HEK293 (cell line): ENCODE measurements at regions not wholly inside any gene's neighbourhood (a gene's known extent, or its start where the extent isn't known, plus 50 kb on each side); places are given as distances from the start of the nearest gene placed in this dataset.

Experiments used
- SETDB1 ChIP-seq: IDR thresholded peaks from one replicate; pipeline ENCODE4 v1.6.1; 2017; ENCODE audit warnings: mild to moderate bottlenecking, low read length, moderate library complexity, mixed read lengths; ENCODE audit not compliant: insufficient read length
- ZBTB1 ChIP-seq: fragments of 450-650 bp; formaldehyde crosslinking; IDR thresholded peaks from 2 replicates; pipeline ENCODE4 v1.5.1; 2016; ENCODE audit warnings: missing biosample characterization, missing genetic modification characterization
- ZBTB7A ChIP-seq: fragments of 450-650 bp; formaldehyde crosslinking; IDR thresholded peaks from 2 replicates; pipeline ENCODE4 v1.5.1; 2016; ENCODE audit warnings: low read depth, missing biosample characterization, missing genetic modification characterization
- ZNF133 ChIP-seq: fragments of 450-650 bp; formaldehyde crosslinking; IDR thresholded peaks from 2 replicates; pipeline ENCODE4 v1.5.1; 2016; ENCODE audit warnings: missing biosample characterization, missing genetic modification characterization
- ZNF138 ChIP-seq: fragments of 450-650 bp; formaldehyde crosslinking; IDR thresholded peaks from 2 replicates; pipeline ENCODE4 v1.5.1; 2016; ENCODE audit warnings: missing biosample characterization, missing genetic modification characterization, borderline replicate concordance
- ZNF2 ChIP-seq: fragments of 450-650 bp; formaldehyde crosslinking; IDR thresholded peaks from 2 replicates; pipeline ENCODE4 v1.5.1; 2016; ENCODE audit warnings: missing biosample characterization, missing genetic modification characterization
- ZNF274 ChIP-seq, 2 experiments: fragments of 200-500 bp in 1 of 2; fragments of 450-650 bp in 1 of 2; sonication (Bioruptor generic) in 1 of 2; formaldehyde crosslinking in 1 of 2; IDR thresholded peaks; 2 replicates each; pipeline versions ENCODE4 v1.5.1 to v1.6.1; 2014 to 2016; ENCODE audit warnings: borderline replicate concordance in 1 of 2, inconsistent platforms in 1 of 2, low read length in 1 of 2, missing biosample characterization in 1 of 2, missing genetic modification characterization in 1 of 2
- TF ChIP-seq, protein P1 (sequence below): fragments of 450-650 bp; formaldehyde crosslinking; IDR thresholded peaks from 2 replicates; pipeline ENCODE4 v1.5.1; 2016; ENCODE audit warnings: missing biosample characterization, missing genetic modification characterization, low read depth
- TF ChIP-seq, protein P2 (sequence below): fragments of 450-650 bp; formaldehyde crosslinking; IDR thresholded peaks from 2 replicates; pipeline ENCODE4 v1.5.1; 2016; ENCODE audit warnings: missing biosample characterization, missing genetic modification characterization
- TF ChIP-seq, protein P3 (sequence below): fragments of 450-650 bp; formaldehyde crosslinking; IDR thresholded peaks from 2 replicates; pipeline ENCODE4 v1.5.1; 2016; ENCODE audit warnings: missing biosample characterization, missing genetic modification characterization
- TF ChIP-seq, protein P4 (sequence below): fragments of 450-650 bp; formaldehyde crosslinking; IDR thresholded peaks from 2 replicates; pipeline ENCODE4 v1.5.1; 2016; ENCODE audit warnings: missing biosample characterization, missing genetic modification characterization
- TF ChIP-seq, protein P5 (sequence below): sonication (generic); formaldehyde crosslinking; IDR thresholded peaks from 2 replicates; pipeline ENCODE4 v1.8.1; 2022; ENCODE audit warnings: mild to moderate bottlenecking, moderate library complexity, missing genetic modification reagents
- TF ChIP-seq, protein P6 (sequence below): fragments of 450-650 bp; formaldehyde crosslinking; IDR thresholded peaks from 2 replicates; pipeline ENCODE4 v1.5.1; 2016; ENCODE audit warnings: missing biosample characterization, missing genetic modification characterization

DNA sequence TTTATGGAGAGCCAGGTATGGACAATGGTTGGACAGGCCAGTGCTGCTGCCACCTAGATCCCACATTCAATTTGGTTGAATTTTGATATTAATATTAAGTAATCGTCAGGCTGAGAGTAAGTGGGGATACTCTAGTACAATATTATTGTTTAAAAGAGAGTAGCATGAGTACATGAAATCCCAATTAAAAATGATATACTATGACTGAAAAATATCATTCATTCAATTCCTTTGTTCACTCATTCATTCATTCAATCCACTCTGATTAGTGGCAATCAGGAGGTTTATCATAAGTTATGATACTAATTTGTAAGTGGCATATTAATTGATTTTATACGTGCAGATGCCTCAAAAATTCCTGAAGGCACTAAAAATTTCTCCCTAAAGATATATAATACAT is 224.2 kb downstream of the DMRT2 start:
- TF ChIP-seq, protein P1, sequence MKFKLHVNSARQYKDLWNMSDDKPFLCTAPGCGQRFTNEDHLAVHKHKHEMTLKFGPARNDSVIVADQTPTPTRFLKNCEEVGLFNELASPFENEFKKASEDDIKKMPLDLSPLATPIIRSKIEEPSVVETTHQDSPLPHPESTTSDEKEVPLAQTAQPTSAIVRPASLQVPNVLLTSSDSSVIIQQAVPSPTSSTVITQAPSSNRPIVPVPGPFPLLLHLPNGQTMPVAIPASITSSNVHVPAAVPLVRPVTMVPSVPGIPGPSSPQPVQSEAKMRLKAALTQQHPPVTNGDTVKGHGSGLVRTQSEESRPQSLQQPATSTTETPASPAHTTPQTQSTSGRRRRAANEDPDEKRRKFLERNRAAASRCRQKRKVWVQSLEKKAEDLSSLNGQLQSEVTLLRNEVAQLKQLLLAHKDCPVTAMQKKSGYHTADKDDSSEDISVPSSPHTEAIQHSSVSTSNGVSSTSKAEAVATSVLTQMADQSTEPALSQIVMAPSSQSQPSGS (tag by site-specific recombination) = no peak
- no peak for TF ChIP-seq ZBTB7A (tag by site-specific recombination)
- TF ChIP-seq ZNF274 (IDR thresholded peaks at IDR 0.05; ENCODE audit: low read length) = no peak
- TF ChIP-seq ZNF274 (tag by site-specific recombination; IDR thresholded peaks at IDR 0.05; ENCODE audit: borderline replicate concordance) = no peak
- TF ChIP-seq, protein P2, sequence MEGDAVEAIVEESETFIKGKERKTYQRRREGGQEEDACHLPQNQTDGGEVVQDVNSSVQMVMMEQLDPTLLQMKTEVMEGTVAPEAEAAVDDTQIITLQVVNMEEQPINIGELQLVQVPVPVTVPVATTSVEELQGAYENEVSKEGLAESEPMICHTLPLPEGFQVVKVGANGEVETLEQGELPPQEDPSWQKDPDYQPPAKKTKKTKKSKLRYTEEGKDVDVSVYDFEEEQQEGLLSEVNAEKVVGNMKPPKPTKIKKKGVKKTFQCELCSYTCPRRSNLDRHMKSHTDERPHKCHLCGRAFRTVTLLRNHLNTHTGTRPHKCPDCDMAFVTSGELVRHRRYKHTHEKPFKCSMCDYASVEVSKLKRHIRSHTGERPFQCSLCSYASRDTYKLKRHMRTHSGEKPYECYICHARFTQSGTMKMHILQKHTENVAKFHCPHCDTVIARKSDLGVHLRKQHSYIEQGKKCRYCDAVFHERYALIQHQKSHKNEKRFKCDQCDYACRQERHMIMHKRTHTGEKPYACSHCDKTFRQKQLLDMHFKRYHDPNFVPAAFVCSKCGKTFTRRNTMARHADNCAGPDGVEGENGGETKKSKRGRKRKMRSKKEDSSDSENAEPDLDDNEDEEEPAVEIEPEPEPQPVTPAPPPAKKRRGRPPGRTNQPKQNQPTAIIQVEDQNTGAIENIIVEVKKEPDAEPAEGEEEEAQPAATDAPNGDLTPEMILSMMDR (tag by site-specific recombination) = no peak
- TF ChIP-seq, protein P3, sequence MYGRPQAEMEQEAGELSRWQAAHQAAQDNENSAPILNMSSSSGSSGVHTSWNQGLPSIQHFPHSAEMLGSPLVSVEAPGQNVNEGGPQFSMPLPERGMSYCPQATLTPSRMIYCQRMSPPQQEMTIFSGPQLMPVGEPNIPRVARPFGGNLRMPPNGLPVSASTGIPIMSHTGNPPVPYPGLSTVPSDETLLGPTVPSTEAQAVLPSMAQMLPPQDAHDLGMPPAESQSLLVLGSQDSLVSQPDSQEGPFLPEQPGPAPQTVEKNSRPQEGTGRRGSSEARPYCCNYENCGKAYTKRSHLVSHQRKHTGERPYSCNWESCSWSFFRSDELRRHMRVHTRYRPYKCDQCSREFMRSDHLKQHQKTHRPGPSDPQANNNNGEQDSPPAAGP (tag by site-specific recombination) = no peak
- no peak for TF ChIP-seq SETDB1
- TF ChIP-seq, protein P4, sequence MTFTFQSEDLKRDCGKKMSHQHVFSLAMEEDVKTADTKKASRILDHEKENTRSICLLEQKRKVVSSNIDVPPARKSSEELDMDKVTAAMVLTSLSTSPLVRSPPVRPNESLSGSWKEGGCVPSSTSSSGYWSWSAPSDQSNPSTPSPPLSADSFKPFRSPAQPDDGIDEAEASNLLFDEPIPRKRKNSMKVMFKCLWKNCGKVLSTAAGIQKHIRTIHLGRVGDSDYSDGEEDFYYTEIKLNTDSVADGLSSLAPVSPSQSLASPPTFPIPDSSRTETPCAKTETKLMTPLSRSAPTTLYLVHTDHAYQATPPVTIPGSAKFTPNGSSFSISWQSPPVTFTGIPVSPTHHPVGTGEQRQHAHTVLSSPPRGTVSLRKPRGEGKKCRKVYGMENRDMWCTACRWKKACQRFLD = no peak
- TF ChIP-seq ZNF2 (tag by site-specific recombination) = no peak
- no peak for TF ChIP-seq ZNF133 (tag by site-specific recombination)
- no peak for TF ChIP-seq ZBTB1 (tag by site-specific recombination)
- TF ChIP-seq ZNF138 (tag by site-specific recombination) = no peak
- TF ChIP-seq, protein P5, sequence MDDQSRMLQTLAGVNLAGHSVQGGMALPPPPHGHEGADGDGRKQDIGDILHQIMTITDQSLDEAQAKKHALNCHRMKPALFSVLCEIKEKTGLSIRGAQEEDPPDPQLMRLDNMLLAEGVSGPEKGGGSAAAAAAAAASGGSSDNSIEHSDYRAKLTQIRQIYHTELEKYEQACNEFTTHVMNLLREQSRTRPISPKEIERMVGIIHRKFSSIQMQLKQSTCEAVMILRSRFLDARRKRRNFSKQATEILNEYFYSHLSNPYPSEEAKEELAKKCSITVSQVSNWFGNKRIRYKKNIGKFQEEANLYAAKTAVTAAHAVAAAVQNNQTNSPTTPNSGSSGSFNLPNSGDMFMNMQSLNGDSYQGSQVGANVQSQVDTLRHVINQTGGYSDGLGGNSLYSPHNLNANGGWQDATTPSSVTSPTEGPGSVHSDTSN = no peak
- TF ChIP-seq, protein P6, sequence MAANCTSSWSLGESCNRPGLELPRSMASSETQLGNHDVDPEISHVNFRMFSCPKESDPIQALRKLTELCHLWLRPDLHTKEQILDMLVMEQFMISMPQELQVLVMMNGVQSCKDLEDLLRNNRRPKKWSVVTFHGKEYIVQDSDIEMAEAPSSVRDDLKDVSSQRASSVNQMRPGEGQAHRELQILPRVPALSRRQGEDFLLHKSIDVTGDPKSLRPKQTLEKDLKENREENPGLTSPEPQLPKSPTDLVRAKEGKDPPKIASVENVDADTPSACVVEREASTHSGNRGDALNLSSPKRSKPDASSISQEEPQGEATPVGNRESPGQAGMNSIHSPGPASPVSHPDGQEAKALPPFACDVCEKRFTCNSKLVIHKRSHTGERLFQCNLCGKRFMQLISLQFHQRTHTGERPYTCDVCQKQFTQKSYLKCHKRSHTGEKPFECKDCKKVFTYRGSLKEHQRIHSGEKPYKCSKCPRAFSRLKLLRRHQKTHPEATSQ = no peak
